ENCODE measurements at regions not wholly inside any gene's neighbourhood (a gene's known extent, or its start where the extent isn't known, plus 50 kb on each side); places are given as distances from the start of the nearest gene placed in this dataset.
A peak's percentile ranks its signal among the peaks of the same experiment; 100 is the strongest.

- no peak for DNase-seq
- Histone ChIP-seq H3K4me3 (ENCODE audit: low read length in 2 of 2) (no peak overlapping the region), H3K9me3 (ENCODE audit: control insufficient read depth in 1 of 2, low read length in 2 of 2) (no peaks in the 10 kb centered on the region), H3K4me1 (ENCODE audit: insufficient read depth, low read length) (no peaks in the 10 kb centered on the region), H3K36me3 (ENCODE audit: insufficient read depth, low read length) (no peaks in the 10 kb centered on the region), H3K27me3 (ENCODE audit: insufficient read depth, low read length) (no peaks in the 10 kb centered on the region), H3K27ac (ENCODE audit: low read depth, low read length) (no peak overlapping the region)
- Mint-ChIP-seq H3K27ac (no peak overlapping the region), H3K4me3 (peak overlapping the region in 1 of 8 donors; percentile 43), H3K9me3 (peaks cover 0 to 3% (median 0%) of the 10 kb centered on the region in 8 donors), H3K27me3 (no peaks in the 10 kb centered on the region), H3K36me3 (no peaks in the 10 kb centered on the region), H3K4me1 (no peaks in the 10 kb centered on the region)
- ChIA-PET CTCF (ENCODE audit: partially characterized antibody) (no interaction called here), POLR2A (ENCODE audit: partially characterized antibody) (no interaction called here)
- intact Hi-C loops (cut with micrococcal nuclease) = no loop called here
These were observed 264.0 kb upstream of the EPHA4 start for GRCh38 chr2:221836095-221836494.

GRCh38 chr2:221833966-221834365, 261.9 kb upstream of the EPHA4 start:
- intact Hi-C loops (cut with micrococcal nuclease) = no loop called here
- H3K27ac Mint-ChIP-seq = no peak overlapping the region
- Histone ChIP-seq H3K36me3 (ENCODE audit: insufficient read depth, low read length) (no peaks in the 10 kb centered on the region), H3K27me3 (ENCODE audit: insufficient read depth, low read length) (no peaks in the 10 kb centered on the region), H3K4me3 (ENCODE audit: low read length in 2 of 2) (no peak overlapping the region), H3K9me3 (ENCODE audit: control insufficient read depth in 1 of 2, low read length in 2 of 2) (no peaks in the 10 kb centered on the region), H3K27ac (ENCODE audit: low read depth, low read length) (no peak overlapping the region), H3K4me1 (ENCODE audit: insufficient read depth, low read length) (no peaks in the 10 kb centered on the region)
- no peaks in the 10 kb centered on the region for H3K36me3 Mint-ChIP-seq
- H3K27me3 Mint-ChIP-seq = no peaks in the 10 kb centered on the region
- no peak overlapping the region for H3K4me3 Mint-ChIP-seq
- POLR2A ChIA-PET (ENCODE audit: partially characterized antibody) = no interaction called here
- CTCF ChIA-PET (ENCODE audit: partially characterized antibody) = no interaction called here
- no peak for DNase-seq
- H3K9me3 Mint-ChIP-seq = peaks cover 0 to 4% (median 0%) of the 10 kb centered on the region in 8 donors
- H3K4me1 Mint-ChIP-seq = no peaks in the 10 kb centered on the region

- intact Hi-C loops (cut with micrococcal nuclease) = no loop called here
- no peak overlapping the region for H3K27ac ChIP-seq (ENCODE audit: low read depth, low read length)
- no peaks in the 10 kb centered on the region for H3K27me3 ChIP-seq (ENCODE audit: insufficient read depth, low read length)
- ChIA-PET CTCF (ENCODE audit: partially characterized antibody) (no interaction called here), POLR2A (ENCODE audit: partially characterized antibody) (no interaction called here)
- DNase-seq = no peak
- H3K9me3 ChIP-seq (ENCODE audit: control insufficient read depth in 1 of 2, low read length in 2 of 2) = no peaks in the 10 kb centered on the region
- H3K4me3 Mint-ChIP-seq = no peak overlapping the region
- no peaks in the 10 kb centered on the region for H3K4me1 Mint-ChIP-seq
- no peak overlapping the region for H3K4me3 ChIP-seq (ENCODE audit: low read length in 2 of 2)
- H3K36me3 ChIP-seq (ENCODE audit: insufficient read depth, low read length) = no peaks in the 10 kb centered on the region
- H3K36me3 Mint-ChIP-seq = no peaks in the 10 kb centered on the region
- no peaks in the 10 kb centered on the region for H3K4me1 ChIP-seq (ENCODE audit: insufficient read depth, low read length)
- peaks cover 0 to 5% (median under 1%) of the 10 kb centered on the region in 8 donors for H3K9me3 Mint-ChIP-seq
- H3K27ac Mint-ChIP-seq = no peak overlapping the region
- no peaks in the 10 kb centered on the region for H3K27me3 Mint-ChIP-seq
These were observed 258.9 kb upstream of the EPHA4 start for GRCh38 chr2:221831051-221831450.

GRCh38 chr2:221822416-221822815, 250.3 kb upstream of the EPHA4 start:
- ChIA-PET CTCF (ENCODE audit: partially characterized antibody) (no interaction called here), POLR2A (ENCODE audit: partially characterized antibody) (no interaction called here)
- no peaks in the 10 kb centered on the region for H3K9me3 ChIP-seq (ENCODE audit: control insufficient read depth in 1 of 2, low read length in 2 of 2)
- Mint-ChIP-seq H3K27me3 (no peaks in the 10 kb centered on the region), H3K9me3 (peaks cover 0 to 8% (median 0%) of the 10 kb centered on the region in 8 donors), H3K36me3 (no peaks in the 10 kb centered on the region), H3K4me1 (no peaks in the 10 kb centered on the region), H3K4me3 (no peak overlapping the region), H3K27ac (no peak overlapping the region)
- no peak overlapping the region for H3K27ac ChIP-seq (ENCODE audit: low read depth, low read length)
- no peaks in the 10 kb centered on the region for H3K36me3 ChIP-seq (ENCODE audit: insufficient read depth, low read length)
- no peak for DNase-seq
- intact Hi-C loops (cut with micrococcal nuclease) = no loop called here
- H3K4me1 ChIP-seq (ENCODE audit: insufficient read depth, low read length) = no peaks in the 10 kb centered on the region
- no peak overlapping the region for H3K4me3 ChIP-seq (ENCODE audit: low read length in 2 of 2)
- H3K27me3 ChIP-seq (ENCODE audit: insufficient read depth, low read length) = no peaks in the 10 kb centered on the region

GRCh38 chr2:221818616-221819320, 246.7 kb upstream of the EPHA4 start:
- POLR2A ChIA-PET (ENCODE audit: partially characterized antibody) = no interaction called here
- Mint-ChIP-seq H3K4me1 (no peaks in the 10 kb centered on the region), H3K4me3 (no peak overlapping the region), H3K27me3 (peaks cover 0 to 3% of the 10 kb centered on the region in 2 donors), H3K36me3 (no peaks in the 10 kb centered on the region), H3K9me3 (peaks cover 0 to 5% (median 2%) of the 10 kb centered on the region in 8 donors), H3K27ac (no peak overlapping the region)
- H3K4me3 ChIP-seq (ENCODE audit: low read length in 2 of 2) = no peak overlapping the region
- no peak for DNase-seq
- no peaks in the 10 kb centered on the region for H3K9me3 ChIP-seq (ENCODE audit: control insufficient read depth in 1 of 2, low read length in 2 of 2)
- intact Hi-C loops (cut with micrococcal nuclease) = no loop called here
- H3K27me3 ChIP-seq (ENCODE audit: insufficient read depth, low read length) = no peaks in the 10 kb centered on the region
- CTCF ChIA-PET (ENCODE audit: partially characterized antibody) = interaction anchor here (0.5 kb wide), 1 partner anchor 538 kb away, joined by 3 read pairs; no protein-coding TSS in a partner anchor
- no peak overlapping the region for H3K27ac ChIP-seq (ENCODE audit: low read depth, low read length)
- no peaks in the 10 kb centered on the region for H3K36me3 ChIP-seq (ENCODE audit: insufficient read depth, low read length)
- H3K4me1 ChIP-seq (ENCODE audit: insufficient read depth, low read length) = no peaks in the 10 kb centered on the region

- ChIA-PET CTCF (ENCODE audit: partially characterized antibody) (no interaction called here), POLR2A (ENCODE audit: partially characterized antibody) (no interaction called here)
- H3K36me3 ChIP-seq (ENCODE audit: insufficient read depth, low read length) = no peaks in the 10 kb centered on the region
- intact Hi-C loops (cut with micrococcal nuclease) = no loop called here
- Mint-ChIP-seq H3K27ac (no peak overlapping the region), H3K9me3 (peaks cover 0 to 6% (median 2%) of the 10 kb centered on the region in 8 donors), H3K4me1 (no peaks in the 10 kb centered on the region), H3K27me3 (peaks cover 0 to 3% of the 10 kb centered on the region in 2 donors), H3K36me3 (no peaks in the 10 kb centered on the region), H3K4me3 (no peak overlapping the region)
- no peak for DNase-seq
- H3K27ac ChIP-seq (ENCODE audit: low read depth, low read length) = no peak overlapping the region
- no peak overlapping the region for H3K4me3 ChIP-seq (ENCODE audit: low read length in 2 of 2)
- no peaks in the 10 kb centered on the region for H3K27me3 ChIP-seq (ENCODE audit: insufficient read depth, low read length)
- no peaks in the 10 kb centered on the region for H3K4me1 ChIP-seq (ENCODE audit: insufficient read depth, low read length)
- no peaks in the 10 kb centered on the region for H3K9me3 ChIP-seq (ENCODE audit: control insufficient read depth in 1 of 2, low read length in 2 of 2)
These were observed 245.8 kb upstream of the EPHA4 start for GRCh38 chr2:221817878-221818277.

- Histone ChIP-seq H3K9me3 (ENCODE audit: control insufficient read depth in 1 of 2, low read length in 2 of 2) (no peaks in the 10 kb centered on the region), H3K4me1 (ENCODE audit: insufficient read depth, low read length) (no peaks in the 10 kb centered on the region), H3K27me3 (ENCODE audit: insufficient read depth, low read length) (no peaks in the 10 kb centered on the region), H3K36me3 (ENCODE audit: insufficient read depth, low read length) (no peaks in the 10 kb centered on the region), H3K4me3 (ENCODE audit: low read length in 2 of 2) (no peak overlapping the region), H3K27ac (ENCODE audit: low read depth, low read length) (no peak overlapping the region)
- no peaks in the 10 kb centered on the region for H3K36me3 Mint-ChIP-seq
- POLR2A ChIA-PET (ENCODE audit: partially characterized antibody) = no interaction called here
- DNase-seq = no peak
- no peak overlapping the region for H3K27ac Mint-ChIP-seq
- CTCF ChIA-PET (ENCODE audit: partially characterized antibody) = no interaction called here
- peaks cover 0 to 3% of the 10 kb centered on the region in 2 donors for H3K27me3 Mint-ChIP-seq
- no peak overlapping the region for H3K4me3 Mint-ChIP-seq
- intact Hi-C loops (cut with micrococcal nuclease) = no loop called here
- H3K9me3 Mint-ChIP-seq = peaks cover 0 to 4% (median 2%) of the 10 kb centered on the region in 8 donors
- H3K4me1 Mint-ChIP-seq = no peaks in the 10 kb centered on the region
These were observed 244.9 kb upstream of the EPHA4 start for GRCh38 chr2:221817052-221817451.

Measured in CD4-positive, alpha-beta memory T cell (primary cell).